ENCODE measurements at regions not wholly inside any gene's neighbourhood (a gene's known extent, or its start where the extent isn't known, plus 50 kb on each side); places are given as distances from the start of the nearest gene placed in this dataset.

DNA sequence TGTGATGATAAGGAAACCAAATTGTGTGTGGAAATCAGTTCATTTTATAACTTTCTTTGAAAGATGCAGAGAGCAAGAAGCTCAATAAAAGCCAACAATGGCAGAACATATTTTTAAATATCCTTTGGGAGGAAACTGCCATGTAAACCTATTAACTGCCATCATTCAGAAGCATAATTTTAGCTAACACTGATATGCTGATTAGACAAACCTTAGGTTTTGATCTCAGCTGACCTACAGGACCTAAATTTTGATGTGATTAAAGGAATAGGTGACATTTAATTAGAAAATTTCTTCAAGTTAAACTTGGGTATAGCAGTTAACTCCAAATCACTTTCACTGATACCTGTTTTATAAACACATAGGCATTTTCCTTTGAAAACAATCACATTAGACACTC, 187.1 kb downstream of the TFAP2B start:
- TF ChIP-seq, protein P1, sequence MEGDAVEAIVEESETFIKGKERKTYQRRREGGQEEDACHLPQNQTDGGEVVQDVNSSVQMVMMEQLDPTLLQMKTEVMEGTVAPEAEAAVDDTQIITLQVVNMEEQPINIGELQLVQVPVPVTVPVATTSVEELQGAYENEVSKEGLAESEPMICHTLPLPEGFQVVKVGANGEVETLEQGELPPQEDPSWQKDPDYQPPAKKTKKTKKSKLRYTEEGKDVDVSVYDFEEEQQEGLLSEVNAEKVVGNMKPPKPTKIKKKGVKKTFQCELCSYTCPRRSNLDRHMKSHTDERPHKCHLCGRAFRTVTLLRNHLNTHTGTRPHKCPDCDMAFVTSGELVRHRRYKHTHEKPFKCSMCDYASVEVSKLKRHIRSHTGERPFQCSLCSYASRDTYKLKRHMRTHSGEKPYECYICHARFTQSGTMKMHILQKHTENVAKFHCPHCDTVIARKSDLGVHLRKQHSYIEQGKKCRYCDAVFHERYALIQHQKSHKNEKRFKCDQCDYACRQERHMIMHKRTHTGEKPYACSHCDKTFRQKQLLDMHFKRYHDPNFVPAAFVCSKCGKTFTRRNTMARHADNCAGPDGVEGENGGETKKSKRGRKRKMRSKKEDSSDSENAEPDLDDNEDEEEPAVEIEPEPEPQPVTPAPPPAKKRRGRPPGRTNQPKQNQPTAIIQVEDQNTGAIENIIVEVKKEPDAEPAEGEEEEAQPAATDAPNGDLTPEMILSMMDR (IDR thresholded peaks at IDR 0.05; ENCODE audit: insufficient read depth, low read depth, low read length), result no peak
- TF ChIP-seq EZH2 (IDR thresholded peaks at IDR 0.05; ENCODE audit: insufficient read depth, low read length), result no peak
